HG02840 (cell line): ENCODE measurements at regions not wholly inside any gene's neighbourhood (a gene's known extent, or its start where the extent isn't known, plus 50 kb on each side); places are given as distances from the start of the nearest gene placed in this dataset.
A peak's percentile ranks its signal among the peaks of the same experiment; 100 is the strongest.
"Not testable (repeated sequence)": the region's sequence is repeated elsewhere in the genome, so short reads cannot be mapped to it uniquely, and the experiment has no call there.

ENCODE experiments used
- ATAC-seq: cut with Tn5 transposase; IDR thresholded peaks from one replicate; pipeline ENCODE4 v1.9.1; 2021; ENCODE audit warnings: mild to moderate bottlenecking, moderate library complexity, moderate number of reproducible peaks; ENCODE audit not compliant: unreplicated experiment, low FRiP score

GRCh38 chr4:86521373-86521969 lies 72.6 kb upstream of the PTPN13 start:
- ATAC-seq = no peak

GRCh38 chr4:86522349-86522748 lies 71.8 kb upstream of the PTPN13 start:
- ATAC-seq = no peak

- no peak for ATAC-seq
Measured at GRCh38 chr4:86523333-86523732, 70.8 kb upstream of the PTPN13 start.

GRCh38 chr4:86527713-86528112 lies 66.4 kb upstream of the PTPN13 start:
- ATAC-seq = not testable (repeated sequence)

- ATAC-seq = no peak
Measured at GRCh38 chr4:86529436-86529835, 64.7 kb upstream of the PTPN13 start.

- ATAC-seq = peak; percentile 71
Measured at GRCh38 chr4:86530183-86530582, 63.9 kb upstream of the PTPN13 start.

- ATAC-seq = no peak
Measured at GRCh38 chr4:86531440-86531839, 62.7 kb upstream of the PTPN13 start.

- ATAC-seq = no peak
Measured at GRCh38 chr4:86532851-86533250, 61.3 kb upstream of the PTPN13 start.

GRCh38 chr4:86536151-86536550 lies 58.0 kb upstream of the PTPN13 start:
- no peak for ATAC-seq

- no peak for ATAC-seq
Measured at GRCh38 chr4:86542319-86543027, 51.6 kb upstream of the PTPN13 start.

GRCh38 chr4:86543080-86543479 lies 51.0 kb upstream of the PTPN13 start:
- no peak for ATAC-seq

GRCh38 chr4:86543560-86544309 lies 50.4 kb upstream of the PTPN13 start:
- ATAC-seq = no peak

- peak; percentile 84 for ATAC-seq
Measured at GRCh38 chr4:86544310-86544966, 49.7 kb upstream of the PTPN13 start.
